Left ventricle myocardium inferior (tissue), 1 donor: ENCODE measurements at regions not wholly inside any gene's neighbourhood (a gene's known extent, or its start where the extent isn't known, plus 50 kb on each side); places are given as distances from the start of the nearest gene placed in this dataset.

Experiments
- DNase-seq: peaks from one replicate; pipeline ENCODE4 v3.0.0-alpha.2; 2020
- H3K27ac ChIP-seq: fragments of 200-600 bp; replicated peaks from 2 replicates; pipeline ENCODE4 v1.8.0; 2021
- H3K27me3 ChIP-seq: fragments of 200-600 bp; 2 replicates; pipeline ENCODE4 v1.8.0; 2021; ENCODE audit warnings: low read depth
- H3K36me3 ChIP-seq: fragments of 200-600 bp; 2 replicates; pipeline ENCODE4 v1.8.0; 2021
- H3K4me1 ChIP-seq: fragments of 200-600 bp; 2 replicates; pipeline ENCODE4 v1.8.0; 2021
- H3K4me3 ChIP-seq: fragments of 200-600 bp; 2 replicates; pipeline ENCODE4 v1.8.0; 2021; ENCODE audit warnings: mild to moderate bottlenecking, moderate library complexity
- H3K9me3 ChIP-seq: fragments of 200-600 bp; replicated peaks from 2 replicates; pipeline ENCODE4 v1.8.0; 2021
- intact Hi-C: fragments of 100-400 bp; cut with micrococcal nuclease; formaldehyde crosslinking; loops from one replicate; pipeline ENCODE4 v1.11.0; 2022
- TF ChIP-seq, protein P1 (sequence below): fragments of 200-600 bp; IDR thresholded peaks from 2 replicates; pipeline ENCODE4 v1.8.0; 2021; ENCODE audit warnings: antibody characterized with exemption, mild to moderate bottlenecking, borderline replicate concordance
- donor health status: DM: no; HTN: yes; CAD: no; lungs with severe emphysema.

DNA sequence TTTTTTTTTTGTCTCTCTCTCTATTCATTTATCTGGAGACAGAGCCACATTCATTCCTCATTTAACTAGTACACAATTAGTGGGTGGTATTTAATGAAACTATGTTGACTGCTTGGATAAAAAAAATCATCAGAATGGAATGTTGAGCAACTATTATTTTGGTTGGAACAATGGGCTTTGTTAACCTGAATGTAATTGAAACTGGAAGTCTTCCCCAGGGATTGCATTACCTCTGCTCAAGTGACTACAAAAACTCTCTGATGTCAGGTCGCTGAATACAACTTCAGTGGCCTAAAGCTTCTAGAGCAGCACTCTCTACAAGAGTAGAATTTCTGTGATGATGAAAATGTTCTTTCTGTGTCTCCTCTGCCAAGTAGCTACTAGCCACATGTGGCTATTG is 295.8 kb downstream of the DEPDC1B start:
- Histone ChIP-seq H3K27ac (peak overlapping the region; percentile 21), H3K27me3 (no peaks in the 10 kb centered on the region), H3K36me3 (no peaks in the 10 kb centered on the region), H3K4me1 (no peaks in the 10 kb centered on the region), H3K9me3 (no peaks in the 10 kb centered on the region), H3K4me3 (no peak overlapping the region)
- TF ChIP-seq, protein P1, sequence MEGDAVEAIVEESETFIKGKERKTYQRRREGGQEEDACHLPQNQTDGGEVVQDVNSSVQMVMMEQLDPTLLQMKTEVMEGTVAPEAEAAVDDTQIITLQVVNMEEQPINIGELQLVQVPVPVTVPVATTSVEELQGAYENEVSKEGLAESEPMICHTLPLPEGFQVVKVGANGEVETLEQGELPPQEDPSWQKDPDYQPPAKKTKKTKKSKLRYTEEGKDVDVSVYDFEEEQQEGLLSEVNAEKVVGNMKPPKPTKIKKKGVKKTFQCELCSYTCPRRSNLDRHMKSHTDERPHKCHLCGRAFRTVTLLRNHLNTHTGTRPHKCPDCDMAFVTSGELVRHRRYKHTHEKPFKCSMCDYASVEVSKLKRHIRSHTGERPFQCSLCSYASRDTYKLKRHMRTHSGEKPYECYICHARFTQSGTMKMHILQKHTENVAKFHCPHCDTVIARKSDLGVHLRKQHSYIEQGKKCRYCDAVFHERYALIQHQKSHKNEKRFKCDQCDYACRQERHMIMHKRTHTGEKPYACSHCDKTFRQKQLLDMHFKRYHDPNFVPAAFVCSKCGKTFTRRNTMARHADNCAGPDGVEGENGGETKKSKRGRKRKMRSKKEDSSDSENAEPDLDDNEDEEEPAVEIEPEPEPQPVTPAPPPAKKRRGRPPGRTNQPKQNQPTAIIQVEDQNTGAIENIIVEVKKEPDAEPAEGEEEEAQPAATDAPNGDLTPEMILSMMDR: no peak
- no peak for DNase-seq
- intact Hi-C loops: no loop called here

DNA sequence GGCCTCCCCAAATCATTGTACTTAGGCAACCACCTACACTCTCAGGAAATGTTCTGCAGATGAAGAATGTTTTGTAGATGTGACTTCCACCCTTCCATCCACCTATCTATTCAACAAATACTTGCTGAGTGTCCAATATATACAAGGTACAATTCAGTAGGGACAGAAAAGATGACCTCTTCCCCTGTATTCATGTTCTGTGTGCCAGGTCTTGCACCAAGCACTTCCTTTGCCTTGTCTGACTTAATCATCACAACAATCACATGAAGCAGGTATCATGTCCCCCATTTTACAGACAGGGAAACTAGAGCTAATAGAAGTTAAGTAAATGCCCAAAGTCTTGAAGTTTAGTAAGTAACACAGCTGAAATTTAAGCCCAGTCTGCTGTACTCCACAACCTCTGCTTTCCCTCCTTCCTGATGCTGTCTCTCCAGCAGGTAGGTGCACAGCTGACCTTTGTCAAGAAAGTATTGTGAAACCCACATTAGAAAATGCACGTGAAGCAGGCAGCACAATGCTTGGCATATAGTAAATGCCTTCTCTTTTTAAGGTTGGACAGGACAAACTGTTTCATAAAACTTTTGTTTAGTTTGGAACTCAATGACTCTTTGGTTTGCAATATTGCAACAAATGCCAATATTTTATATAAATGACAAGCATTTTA is 296.5 kb downstream of the DEPDC1B start:
- intact Hi-C loops: no loop called here
- no peak for DNase-seq
- Histone ChIP-seq H3K4me3 (no peak overlapping the region), H3K27me3 (no peaks in the 10 kb centered on the region), H3K4me1 (no peaks in the 10 kb centered on the region), H3K27ac (no peak overlapping the region), H3K9me3 (no peaks in the 10 kb centered on the region), H3K36me3 (no peaks in the 10 kb centered on the region)
- TF ChIP-seq, protein P1: no peak

DNA sequence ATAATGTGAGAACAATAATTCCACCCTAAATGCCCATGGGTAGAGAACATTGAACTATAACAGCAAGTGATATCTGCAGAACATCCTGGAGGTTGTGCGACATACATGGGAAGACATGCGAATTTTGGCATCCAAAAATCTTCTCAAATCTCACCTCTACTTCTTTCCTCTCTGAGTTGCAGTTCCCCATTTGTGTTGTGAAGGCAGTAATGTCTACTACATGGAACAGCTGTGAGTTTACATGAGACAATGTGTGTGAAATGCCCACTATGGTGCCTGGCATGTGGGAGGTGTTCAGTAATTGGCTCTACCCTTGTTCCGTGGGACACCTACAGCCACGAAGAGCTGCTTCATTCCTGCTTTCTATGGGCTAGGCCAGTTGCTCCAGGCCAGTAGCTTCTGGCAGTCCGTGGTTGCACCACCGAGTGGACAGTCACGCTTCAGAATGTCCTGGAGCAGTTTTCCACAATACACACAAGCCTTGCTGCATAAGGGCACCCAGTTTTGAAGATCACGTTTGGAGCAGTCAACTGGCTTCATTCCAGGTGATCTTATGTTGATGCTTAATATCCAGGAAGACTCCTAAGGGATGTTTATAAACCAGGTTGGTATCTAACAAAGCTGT is 297.7 kb downstream of the DEPDC1B start:
- intact Hi-C loops: no loop called here
- no peak for DNase-seq
- Histone ChIP-seq H3K27me3 (no peaks in the 10 kb centered on the region), H3K36me3 (no peaks in the 10 kb centered on the region), H3K9me3 (no peaks in the 10 kb centered on the region), H3K27ac (no peak overlapping the region), H3K4me1 (no peaks in the 10 kb centered on the region), H3K4me3 (no peak overlapping the region)
- TF ChIP-seq, protein P1: no peak

DNA sequence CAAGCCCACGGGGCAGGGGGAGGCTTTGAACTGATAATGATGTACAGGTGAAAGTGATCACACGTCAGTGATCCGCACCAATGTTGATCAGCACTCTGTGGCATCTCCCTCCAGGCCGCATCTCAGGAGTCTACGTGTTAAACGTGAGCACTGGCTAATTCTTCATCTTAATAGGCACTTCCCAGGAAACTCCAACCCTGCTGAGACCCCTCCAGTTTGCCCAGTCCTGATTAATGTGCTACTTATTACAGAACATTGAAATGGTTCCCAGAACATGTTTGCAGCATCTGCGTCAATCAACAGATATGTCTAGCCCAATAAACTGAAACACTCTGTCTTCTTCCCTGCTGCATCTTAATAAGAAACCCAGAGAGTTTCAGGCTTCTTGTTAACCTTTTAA is 298.4 kb downstream of the DEPDC1B start:
- DNase-seq: no peak
- Histone ChIP-seq H3K9me3 (no peaks in the 10 kb centered on the region), H3K4me3 (no peak overlapping the region), H3K27me3 (no peaks in the 10 kb centered on the region), H3K36me3 (no peaks in the 10 kb centered on the region), H3K27ac (no peak overlapping the region), H3K4me1 (no peaks in the 10 kb centered on the region)
- intact Hi-C loops: no loop called here
- TF ChIP-seq, protein P1: no peak

DNA sequence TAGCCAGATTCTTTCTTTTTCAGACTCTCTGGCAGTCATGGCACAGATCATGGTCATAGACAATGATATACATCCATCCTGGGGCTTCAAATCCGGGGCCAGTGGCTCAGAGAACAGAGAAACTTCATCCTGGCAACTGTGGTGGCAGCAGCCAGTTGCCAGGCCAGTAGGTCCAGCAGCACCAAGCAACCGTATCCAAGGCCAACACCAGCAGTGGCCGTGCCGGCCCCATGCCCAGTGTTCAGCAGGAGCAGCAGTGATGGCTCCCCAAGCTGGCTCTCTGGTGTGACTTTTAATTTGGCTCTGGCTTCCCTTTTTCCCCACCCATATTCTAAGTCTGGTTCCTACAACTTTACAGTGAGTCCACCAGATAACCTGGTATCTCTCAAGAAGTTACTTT is 300.5 kb downstream of the DEPDC1B start:
- TF ChIP-seq, protein P1: no peak
- H3K27ac ChIP-seq: no peak overlapping the region
- H3K9me3 ChIP-seq: no peaks in the 10 kb centered on the region
- intact Hi-C loops: no loop called here
- H3K27me3 ChIP-seq: no peaks in the 10 kb centered on the region
- no peaks in the 10 kb centered on the region for H3K4me1 ChIP-seq
- no peak overlapping the region for H3K4me3 ChIP-seq
- no peak for DNase-seq
- H3K36me3 ChIP-seq: no peaks in the 10 kb centered on the region
